Activated CD4-positive, alpha-beta T cell treated with anti-CD3 and anti-CD28 coated beads for 36 hours (primary cell): ENCODE measurements at regions not wholly inside any gene's neighbourhood (a gene's known extent, or its start where the extent isn't known, plus 50 kb on each side); places are given as distances from the start of the nearest gene placed in this dataset.

ENCODE experiments used
- ATAC-seq: fragments of 200-7000 bp; cut with Tn5 transposase; one replicate; pipeline ENCODE4 v1.10.0; 2021; ENCODE audit warnings: mild to moderate bottlenecking, moderate library complexity
- CTCF ChIA-PET: fragments of 350-600 bp; sonication (Branson Sonifier 250); formaldehyde crosslinking; loops from one replicate; lab custom pipeline; 2021; ENCODE audit warnings: antibody characterized with exemption; lab: Charles Lee
- POLR2A ChIA-PET: fragments of 350-600 bp; sonication (Branson Sonifier 250); formaldehyde crosslinking; loops from one replicate; lab custom pipeline; 2021; ENCODE audit warnings: antibody characterized with exemption, inconsistent platforms; lab: Charles Lee
- DNase-seq: peaks from one replicate; pipeline ENCODE4 v3.0.0-alpha.2; 2020
- H3K27ac Mint-ChIP-seq: one replicate; pipeline ENCODE4 v1.8.0; 2021; ENCODE audit warnings: mixed read lengths
- H3K27me3 Mint-ChIP-seq: one replicate; pipeline ENCODE4 v1.8.0; 2021; ENCODE audit warnings: mixed read lengths
- H3K36me3 Mint-ChIP-seq: one replicate; pipeline ENCODE4 v1.8.0; 2021; ENCODE audit warnings: low read depth, mixed read lengths
- H3K4me1 Mint-ChIP-seq: one replicate; pipeline ENCODE4 v1.8.0; 2021; ENCODE audit warnings: mixed read lengths
- H3K4me3 Mint-ChIP-seq: one replicate; pipeline ENCODE4 v1.8.0; 2021; ENCODE audit warnings: mild to moderate bottlenecking, moderate library complexity, mixed read lengths
- H3K9me3 Mint-ChIP-seq: one replicate; pipeline ENCODE4 v1.8.0; 2021; ENCODE audit warnings: low read depth, mixed read lengths
- intact Hi-C, 2 experiments: fragments of 100-400 bp; cut with DNase I in 1 of 2; cut with micrococcal nuclease in 1 of 2; formaldehyde crosslinking; loops; one replicate each; pipeline versions ENCODE4 v1.14.2 to v1.15.1; 2022 to 2024; cut with DNase I, micrococcal nuclease

GRCh38 chr12:105983622-105984320 is 155.0 kb downstream of the NUAK1 start:
- Mint-ChIP-seq H3K27ac (no peak overlapping the region), H3K9me3 (no peaks in the 10 kb centered on the region), H3K27me3 (no peaks in the 10 kb centered on the region), H3K4me3 (no peak overlapping the region), H3K36me3 (no peaks in the 10 kb centered on the region), H3K4me1 (no peaks in the 10 kb centered on the region)
- no peak for DNase-seq
- POLR2A ChIA-PET: no interaction called here
- intact Hi-C loops: no loop called here
- ATAC-seq: no peak
- CTCF ChIA-PET: no interaction called here

- DNase-seq (no peak), ATAC-seq (no peak)
- ChIA-PET CTCF (no interaction called here), POLR2A (no interaction called here)
- H3K4me1 Mint-ChIP-seq: no peaks in the 10 kb centered on the region
- no peaks in the 10 kb centered on the region for H3K9me3 Mint-ChIP-seq
- intact Hi-C loops: no loop called here
- H3K27me3 Mint-ChIP-seq: no peaks in the 10 kb centered on the region
- no peaks in the 10 kb centered on the region for H3K36me3 Mint-ChIP-seq
- no peak overlapping the region for H3K4me3 Mint-ChIP-seq
- H3K27ac Mint-ChIP-seq: no peak overlapping the region
Measured at GRCh38 chr12:105985383-105985782, 153.4 kb downstream of the NUAK1 start.

- Mint-ChIP-seq H3K27ac (no peak overlapping the region), H3K9me3 (no peaks in the 10 kb centered on the region), H3K4me1 (no peaks in the 10 kb centered on the region), H3K36me3 (no peaks in the 10 kb centered on the region), H3K4me3 (no peak overlapping the region), H3K27me3 (no peaks in the 10 kb centered on the region)
- CTCF ChIA-PET: no interaction called here
- POLR2A ChIA-PET: no interaction called here
- DNase-seq: no peak
- no peak for ATAC-seq
- intact Hi-C loops: no loop called here
Measured at GRCh38 chr12:105986779-105987684, 151.7 kb downstream of the NUAK1 start.

GRCh38 chr12:105987685-105988035 is 151.1 kb downstream of the NUAK1 start:
- ATAC-seq (no peak), DNase-seq (no peak)
- Mint-ChIP-seq H3K4me1 (no peaks in the 10 kb centered on the region), H3K27me3 (peaks cover 2% of the 10 kb centered on the region), H3K27ac (no peak overlapping the region), H3K9me3 (no peaks in the 10 kb centered on the region), H3K36me3 (no peaks in the 10 kb centered on the region), H3K4me3 (no peak overlapping the region)
- intact Hi-C loops: no loop called here
- ChIA-PET POLR2A (no interaction called here), CTCF (no interaction called here)

GRCh38 chr12:105992849-105993740 is 145.7 kb downstream of the NUAK1 start:
- intact Hi-C loops: no loop called here

GRCh38 chr12:105993766-105994555 is 144.8 kb downstream of the NUAK1 start:
- no peaks in the 10 kb centered on the region for H3K4me1 Mint-ChIP-seq
- no peaks in the 10 kb centered on the region for H3K36me3 Mint-ChIP-seq
- no peaks in the 10 kb centered on the region for H3K9me3 Mint-ChIP-seq
- H3K4me3 Mint-ChIP-seq: no peak overlapping the region
- no peak for DNase-seq
- POLR2A ChIA-PET: no interaction called here
- ATAC-seq: no peak
- intact Hi-C loops: no loop called here
- CTCF ChIA-PET: interaction anchor here (0.6 kb wide), 1 partner anchor 18 kb away, joined by 3 read pairs; no protein-coding TSS in a partner anchor
- peaks cover 2% of the 10 kb centered on the region for H3K27me3 Mint-ChIP-seq
- no peak overlapping the region for H3K27ac Mint-ChIP-seq

More at GRCh38 chr12:105992849-105993740, 145.7 kb downstream of the NUAK1 start:
- Mint-ChIP-seq H3K36me3 (no peaks in the 10 kb centered on the region), H3K4me1 (no peaks in the 10 kb centered on the region), H3K27ac (no peak overlapping the region), H3K27me3 (peaks cover 2% of the 10 kb centered on the region), H3K9me3 (no peaks in the 10 kb centered on the region), H3K4me3 (no peak overlapping the region)
- ChIA-PET POLR2A (no interaction called here), CTCF (interaction anchor here (0.7 kb wide), 1 partner anchor 37 kb away, joined by 3 read pairs; no protein-coding TSS in a partner anchor)
- no peak for ATAC-seq
- DNase-seq: no peak

- Mint-ChIP-seq H3K9me3 (no peaks in the 10 kb centered on the region), H3K4me1 (no peaks in the 10 kb centered on the region), H3K27me3 (peaks cover 3% of the 10 kb centered on the region), H3K4me3 (no peak overlapping the region), H3K36me3 (no peaks in the 10 kb centered on the region), H3K27ac (no peak overlapping the region)
- ATAC-seq (no peak), DNase-seq (no peak)
- POLR2A ChIA-PET: no interaction called here
- intact Hi-C loops: no loop called here
- CTCF ChIA-PET: no interaction called here
Measured at GRCh38 chr12:105995961-105996431, 142.8 kb downstream of the NUAK1 start.

GRCh38 chr12:105998561-105998960 is 140.2 kb downstream of the NUAK1 start:
- intact Hi-C loops: no loop called here
- ATAC-seq: no peak
- CTCF ChIA-PET: no interaction called here
- Mint-ChIP-seq H3K27me3 (peaks cover 6% of the 10 kb centered on the region), H3K36me3 (no peaks in the 10 kb centered on the region), H3K4me1 (no peaks in the 10 kb centered on the region), H3K27ac (no peak overlapping the region), H3K4me3 (no peak overlapping the region), H3K9me3 (no peaks in the 10 kb centered on the region)
- POLR2A ChIA-PET: no interaction called here
- no peak for DNase-seq

- Mint-ChIP-seq H3K4me1 (no peaks in the 10 kb centered on the region), H3K27ac (no peak overlapping the region), H3K9me3 (no peaks in the 10 kb centered on the region), H3K36me3 (no peaks in the 10 kb centered on the region), H3K4me3 (no peak overlapping the region), H3K27me3 (peaks cover 11% of the 10 kb centered on the region)
- intact Hi-C loops: no loop called here
- ATAC-seq: no peak
- CTCF ChIA-PET: no interaction called here
- POLR2A ChIA-PET: no interaction called here
- no peak for DNase-seq
Measured at GRCh38 chr12:106000382-106001104, 138.2 kb downstream of the NUAK1 start.

- intact Hi-C loops: no loop called here
- Mint-ChIP-seq H3K27me3 (peaks cover 11% of the 10 kb centered on the region), H3K36me3 (no peaks in the 10 kb centered on the region), H3K27ac (no peak overlapping the region), H3K4me3 (no peak overlapping the region), H3K4me1 (no peaks in the 10 kb centered on the region), H3K9me3 (no peaks in the 10 kb centered on the region)
- POLR2A ChIA-PET: no interaction called here
- DNase-seq (no peak), ATAC-seq (no peak)
- CTCF ChIA-PET: no interaction called here
Measured at GRCh38 chr12:106001105-106001836, 137.5 kb downstream of the NUAK1 start.
